NCI-H524 treated with DMSO at 0.1 percent for 48 hours (cell line): ENCODE measurements at regions not wholly inside any gene's neighbourhood (a gene's known extent, or its start where the extent isn't known, plus 50 kb on each side); places are given as distances from the start of the nearest gene placed in this dataset.

Experiments used
- DNase-seq: peaks from one replicate; lab custom pipeline; 2025; lab: John Stamatoyannopoulos, UW

DNA sequence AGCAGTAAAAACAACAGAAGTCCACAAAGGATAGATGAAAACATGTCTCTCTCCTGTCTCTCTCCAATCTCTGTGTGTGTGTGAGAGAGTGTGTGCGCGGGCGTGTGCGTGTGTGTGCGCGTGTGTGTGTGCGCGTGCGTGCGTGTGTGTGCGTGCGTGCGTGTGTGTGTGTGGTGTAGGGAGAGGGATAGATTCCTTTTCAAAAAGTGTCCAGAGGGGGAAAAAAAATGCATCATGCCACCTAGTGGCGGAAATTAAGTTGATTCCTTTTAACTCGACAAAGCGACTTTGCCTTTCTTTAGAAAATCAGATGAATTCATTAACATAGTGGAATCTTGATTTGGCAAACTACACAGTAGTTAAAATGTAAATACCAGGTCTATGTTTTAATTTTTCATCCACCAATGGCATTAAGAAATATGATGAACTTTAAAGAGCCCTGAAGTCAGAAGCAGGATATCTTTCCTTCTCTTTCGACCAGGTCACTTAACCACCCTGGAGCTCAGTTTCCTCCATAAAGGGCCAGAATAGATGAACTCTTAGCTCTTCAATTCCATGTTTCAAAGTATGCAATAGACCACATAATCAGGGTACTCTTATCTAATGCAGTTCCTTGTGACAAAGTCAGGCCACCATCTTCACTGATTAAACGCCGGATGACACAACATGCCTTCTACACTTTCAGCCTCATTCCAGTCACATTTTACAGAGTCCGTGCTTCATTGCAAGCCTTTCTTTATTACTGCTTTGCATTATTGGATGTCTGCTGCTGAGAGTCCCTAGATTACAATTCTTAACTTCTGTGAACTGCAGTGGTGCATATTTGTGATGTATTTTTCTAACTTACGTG is 162.8 kb downstream of the FBXO8 start:
- peak; percentile 10 for DNase-seq

DNA sequence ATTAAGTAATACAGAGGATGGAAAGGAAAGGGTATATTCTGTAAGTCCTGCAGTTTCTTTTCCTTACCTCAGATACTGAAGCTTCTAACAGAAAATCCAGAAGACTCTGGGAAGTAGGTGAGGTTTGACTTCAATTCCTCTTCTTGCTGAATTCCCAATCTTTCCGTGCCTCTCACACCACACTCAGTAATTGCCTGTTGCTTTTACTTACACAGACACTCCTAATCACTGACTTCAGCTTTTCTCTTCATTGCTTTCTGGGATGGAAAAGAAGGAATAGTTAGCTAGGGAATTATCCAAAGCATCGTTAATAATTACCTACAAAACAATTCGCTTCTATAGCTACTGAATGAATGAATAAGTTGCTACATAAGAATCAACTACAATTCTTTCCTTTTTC is 163.6 kb downstream of the FBXO8 start:
- DNase-seq: no peak

DNA sequence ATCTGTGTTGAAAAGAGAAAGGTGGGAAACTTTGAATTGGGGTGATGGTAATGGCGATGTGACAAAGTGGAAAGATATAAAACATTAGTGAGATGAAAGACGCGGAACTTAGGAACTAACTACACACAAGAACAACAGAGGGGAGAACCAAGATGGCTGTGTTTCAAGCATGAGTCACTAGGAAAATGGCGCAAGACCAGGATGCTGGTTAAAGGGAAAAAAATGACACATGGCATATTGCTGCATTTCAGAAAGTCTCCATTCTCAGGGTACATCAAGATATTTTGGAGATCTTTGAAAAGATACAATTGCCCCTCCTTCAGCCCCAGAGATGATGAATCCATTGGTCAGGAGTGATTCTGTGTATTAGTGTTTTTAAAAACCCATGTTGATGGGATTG is 164.4 kb downstream of the FBXO8 start:
- no peak for DNase-seq

DNA sequence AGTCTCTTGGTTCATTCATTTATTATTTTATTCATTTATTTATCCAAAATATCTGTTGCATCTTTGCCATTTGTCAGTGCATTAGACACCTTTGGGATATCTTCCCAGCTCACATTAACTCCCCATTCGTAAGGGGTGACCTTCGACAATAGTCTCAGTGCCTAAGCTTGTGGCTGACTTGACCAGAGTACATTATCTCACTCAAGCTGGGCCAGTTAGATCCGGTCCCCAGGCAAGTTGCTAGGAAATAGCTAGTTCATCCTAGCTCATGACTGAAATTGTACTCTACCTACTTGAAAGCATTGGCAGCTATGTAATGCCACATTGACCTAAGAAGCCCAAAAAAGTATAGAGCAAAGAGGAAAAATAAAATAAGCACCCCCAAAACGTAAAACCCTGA is 165.3 kb downstream of the FBXO8 start:
- DNase-seq: no peak

DNA sequence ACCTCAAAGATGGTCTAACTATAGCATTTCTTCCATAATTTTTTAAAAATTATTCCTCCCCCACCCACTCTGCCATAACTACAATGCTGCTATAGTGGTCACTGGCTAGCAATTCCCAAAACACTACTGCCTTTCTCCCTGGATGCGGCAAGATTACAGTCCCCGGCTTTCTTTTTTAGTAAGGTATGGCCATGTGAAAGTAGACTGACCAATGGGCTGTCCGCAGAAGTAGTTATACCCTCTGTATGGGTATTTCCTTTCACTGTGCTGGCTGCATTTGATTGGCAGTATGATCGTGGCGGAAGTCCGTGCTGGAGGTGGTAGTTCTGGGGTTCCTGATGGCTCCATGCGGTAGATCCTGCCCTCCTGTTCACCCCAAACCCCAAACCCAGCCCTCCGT is 166.0 kb downstream of the FBXO8 start:
- DNase-seq: no peak

DNA sequence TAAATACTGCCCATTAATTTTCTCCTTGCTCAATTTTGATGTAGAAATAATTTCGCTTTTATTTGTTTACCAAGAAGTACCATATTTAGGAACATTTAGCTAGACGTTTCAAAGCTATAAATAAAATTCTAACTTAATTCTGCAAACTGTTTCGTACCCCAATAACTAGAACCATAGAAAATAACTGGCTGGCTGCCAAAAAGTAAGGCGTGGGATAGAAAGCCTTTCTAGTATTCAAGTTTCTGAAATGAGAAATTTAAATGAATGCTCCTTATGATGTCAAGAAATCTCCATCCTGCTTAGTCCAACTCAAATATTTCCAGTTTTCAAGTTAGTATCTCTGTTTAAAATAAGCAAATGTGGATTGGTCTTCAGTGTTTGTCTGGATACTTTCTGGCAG is 167.4 kb downstream of the FBXO8 start:
- DNase-seq: no peak

DNA sequence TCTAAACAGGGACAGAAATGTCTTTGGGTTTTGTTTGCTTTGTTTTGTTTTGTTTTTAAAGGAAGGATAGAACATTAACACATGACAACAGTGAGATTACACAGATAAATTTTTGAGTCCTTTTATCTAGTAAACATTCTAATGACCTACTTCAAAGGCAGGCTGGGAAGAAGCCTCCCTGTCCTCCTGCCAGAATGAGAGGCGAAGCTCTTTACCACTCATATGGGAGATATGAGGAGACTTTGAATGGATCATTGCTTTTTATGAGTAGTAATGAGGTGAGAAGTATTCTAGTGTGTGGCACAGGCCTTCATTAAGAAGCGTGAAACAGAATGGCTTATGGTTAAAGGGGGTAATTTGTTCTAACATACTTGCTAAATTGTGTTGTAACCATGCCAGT is 172.0 kb downstream of the FBXO8 start:
- DNase-seq: no peak

DNA sequence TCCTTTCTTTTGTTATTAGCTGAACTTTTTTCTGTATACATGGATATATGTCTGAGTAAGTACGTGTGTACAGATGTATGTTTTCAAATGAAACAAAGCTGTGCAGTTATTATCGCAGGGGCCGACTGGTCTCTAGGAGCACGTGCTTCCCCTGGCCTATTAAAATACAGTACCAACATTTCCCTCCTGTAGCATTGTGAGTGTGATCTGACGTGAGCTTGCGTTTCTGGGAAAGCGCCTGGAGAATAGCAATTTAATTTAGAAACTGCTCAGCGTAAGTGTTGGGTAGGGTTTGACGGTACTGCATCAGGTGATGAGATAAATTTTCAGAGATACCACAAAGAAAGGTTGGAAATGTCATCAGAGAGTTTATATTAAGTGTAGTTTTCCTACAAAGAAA is 173.3 kb downstream of the FBXO8 start:
- DNase-seq: no peak

DNA sequence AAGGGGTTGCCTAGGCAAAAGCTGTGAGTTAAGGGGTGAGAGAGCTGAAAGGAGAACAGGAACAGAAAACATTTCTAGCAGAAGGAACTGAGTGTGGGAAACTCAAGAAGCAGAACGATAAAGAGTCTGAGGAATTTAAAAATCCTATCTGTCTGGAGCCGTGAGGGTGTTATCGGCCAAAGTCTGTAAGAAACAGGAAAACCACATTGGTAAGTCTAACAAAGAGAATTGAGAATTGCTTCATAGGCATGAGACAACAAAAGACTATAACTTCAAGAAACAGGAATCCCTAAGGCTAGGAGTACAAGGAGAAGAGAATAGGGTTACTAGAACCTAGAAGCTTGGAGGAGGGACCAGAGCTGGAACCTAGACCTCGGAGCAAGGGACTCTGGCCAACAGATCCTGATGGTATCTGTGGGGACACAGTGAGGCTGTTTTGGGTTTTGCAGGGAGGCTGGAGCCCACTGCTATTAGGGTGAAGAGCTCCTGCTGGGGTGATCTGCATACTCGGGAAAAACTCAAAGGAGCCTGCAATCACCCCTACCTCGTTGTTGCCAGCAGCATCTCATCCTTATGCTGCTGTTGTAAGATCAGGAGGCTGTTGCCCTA is 175.6 kb downstream of the FBXO8 start:
- no peak for DNase-seq

DNA sequence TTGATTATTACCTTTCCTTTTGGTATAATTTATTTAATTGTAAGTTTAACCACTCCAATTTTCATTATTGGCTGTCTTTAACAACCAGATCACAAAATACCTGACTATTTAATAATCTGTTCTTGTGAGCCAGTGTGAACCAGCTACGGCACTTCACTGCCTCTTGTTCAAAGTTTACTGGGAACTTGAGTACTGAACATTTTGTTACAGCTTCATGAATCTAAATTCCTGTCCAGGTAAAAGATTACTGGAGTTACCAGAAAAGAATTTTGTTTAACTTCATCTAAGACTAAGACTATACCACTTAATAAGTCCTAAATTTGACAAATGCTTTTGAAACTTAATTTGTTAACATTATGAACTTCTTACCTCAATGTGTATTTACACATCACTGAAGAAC is 178.3 kb downstream of the FBXO8 start:
- DNase-seq: no peak

DNA sequence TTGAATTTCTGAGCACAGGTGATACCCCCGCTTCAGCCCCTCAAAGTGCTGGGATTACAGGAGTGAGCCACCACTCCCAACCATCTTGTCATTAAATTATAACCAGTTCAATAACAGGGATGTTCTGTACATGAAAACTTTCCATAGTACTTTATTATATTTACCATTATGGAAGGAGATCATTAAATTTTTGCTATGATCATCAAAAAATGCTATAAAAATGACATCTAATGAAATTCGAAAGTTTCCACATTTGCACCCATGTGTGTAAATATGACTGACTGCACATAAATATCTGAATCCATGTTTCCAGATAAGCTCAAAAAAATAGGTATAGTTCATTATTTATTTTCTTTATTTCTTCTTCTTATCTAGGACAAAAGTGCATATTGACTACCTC is 182.6 kb downstream of the FBXO8 start:
- no peak for DNase-seq

DNA sequence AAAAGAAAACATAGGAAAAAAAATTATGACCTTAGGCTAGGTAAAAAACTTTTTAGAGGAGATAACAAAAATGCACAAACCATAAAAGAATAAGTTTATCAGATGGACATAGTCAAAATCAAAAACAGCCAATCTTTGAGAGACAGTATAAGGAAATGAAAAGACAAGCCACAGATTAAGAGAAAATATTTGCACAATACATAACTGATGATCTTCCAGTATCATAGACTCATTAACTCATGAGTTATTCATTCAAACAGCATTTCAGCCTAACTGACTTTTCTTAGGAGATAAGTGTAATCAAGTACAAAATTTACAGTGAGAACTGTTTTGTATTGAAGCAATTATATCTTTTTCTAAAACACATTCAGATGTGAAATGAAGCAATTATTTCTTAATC is 183.8 kb downstream of the FBXO8 start:
- no peak for DNase-seq

DNA sequence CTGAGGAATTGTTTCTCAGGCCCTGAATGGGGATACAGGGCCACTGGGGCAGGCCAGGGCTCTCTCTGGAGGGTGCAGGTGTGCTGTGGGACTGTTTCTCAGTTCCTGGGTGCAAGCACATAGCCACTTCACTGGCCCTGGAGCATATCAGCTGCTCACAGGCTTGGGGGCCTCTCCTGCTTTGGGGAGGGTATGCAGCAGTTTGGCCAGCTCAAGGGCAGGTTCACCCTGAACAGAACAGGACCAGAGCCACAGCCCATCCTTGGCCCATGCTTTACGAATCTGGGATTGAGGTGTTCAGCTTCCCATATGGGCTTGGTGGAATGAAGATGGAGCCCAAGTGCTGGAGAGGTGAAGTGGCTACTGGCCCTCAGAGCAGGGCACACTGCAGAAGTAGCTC is 186.5 kb downstream of the FBXO8 start:
- no peak for DNase-seq

DNA sequence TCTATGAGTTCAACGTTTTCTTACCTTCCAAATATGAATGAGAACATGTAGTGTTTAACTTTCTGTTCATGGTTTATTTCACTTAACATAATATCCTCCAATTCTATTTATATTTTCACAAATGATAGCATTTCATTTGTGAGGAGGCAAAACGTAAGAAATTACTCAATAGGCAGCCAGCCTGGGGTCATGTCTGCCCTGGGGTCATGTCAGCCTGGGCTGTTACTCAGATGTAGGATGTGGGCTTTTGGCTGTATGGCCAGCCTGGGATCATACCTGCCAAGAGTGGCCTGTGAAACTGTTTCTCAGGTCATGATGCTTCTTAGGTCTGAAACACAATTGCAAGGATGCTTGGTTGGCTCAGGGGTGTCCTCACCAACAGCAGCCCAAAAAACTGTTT is 187.0 kb downstream of the FBXO8 start:
- DNase-seq: no peak

DNA sequence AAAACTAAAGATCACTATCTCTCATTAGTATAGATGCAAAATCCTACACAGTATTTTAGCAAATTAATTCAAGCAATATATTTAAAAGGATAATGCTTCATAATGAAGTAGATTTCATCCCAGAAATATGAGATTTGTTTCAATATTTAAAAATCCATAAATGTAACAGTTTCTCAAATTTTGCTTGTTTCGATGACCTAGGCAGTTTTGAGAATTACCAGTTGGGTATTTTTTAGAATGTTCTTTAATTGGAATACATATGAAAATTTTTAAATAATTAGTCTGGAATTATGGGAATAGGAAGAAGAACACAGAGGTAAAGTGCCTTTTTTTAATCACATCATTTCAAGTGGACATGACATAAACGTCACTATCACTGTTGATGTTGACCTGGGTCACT is 192.3 kb downstream of the FBXO8 start:
- no peak for DNase-seq

DNA sequence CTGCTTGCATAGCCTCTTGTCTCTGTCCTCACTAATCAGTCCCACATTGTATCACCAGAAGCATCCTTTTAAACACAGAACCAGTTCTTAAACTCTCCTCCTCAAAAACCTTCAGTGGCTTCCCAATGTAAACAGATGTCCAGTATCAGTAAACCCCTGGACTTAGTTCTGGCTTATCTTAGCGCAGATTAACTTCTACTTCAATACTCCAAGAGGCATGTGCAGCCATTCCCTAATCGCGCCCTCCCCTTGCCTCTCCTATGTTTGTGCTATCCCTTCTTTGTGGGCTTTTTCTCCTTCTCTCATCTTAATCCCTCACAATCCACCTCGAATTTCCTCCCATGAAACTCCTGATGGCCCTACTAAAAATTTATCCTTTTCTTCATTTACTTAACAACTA is 193.8 kb downstream of the FBXO8 start:
- DNase-seq: no peak

DNA sequence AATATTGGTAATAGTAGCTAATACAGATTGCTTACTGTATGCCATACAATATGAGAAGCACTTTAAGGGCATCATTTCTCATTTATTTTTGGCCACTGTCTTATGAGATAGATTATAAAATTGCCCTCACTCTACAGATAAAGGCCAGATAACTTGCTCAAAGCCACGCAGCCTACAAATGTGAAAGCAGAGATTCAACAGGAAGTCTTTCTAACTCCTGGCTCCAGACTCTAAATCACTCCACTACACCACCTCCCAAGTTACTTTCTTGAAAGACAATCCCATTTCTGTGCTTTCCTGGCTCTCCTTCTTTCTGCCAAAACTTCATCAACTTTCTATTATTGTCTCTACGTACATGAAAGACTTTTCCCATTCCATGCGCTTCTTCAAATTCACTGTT is 194.7 kb downstream of the FBXO8 start:
- no peak for DNase-seq

DNA sequence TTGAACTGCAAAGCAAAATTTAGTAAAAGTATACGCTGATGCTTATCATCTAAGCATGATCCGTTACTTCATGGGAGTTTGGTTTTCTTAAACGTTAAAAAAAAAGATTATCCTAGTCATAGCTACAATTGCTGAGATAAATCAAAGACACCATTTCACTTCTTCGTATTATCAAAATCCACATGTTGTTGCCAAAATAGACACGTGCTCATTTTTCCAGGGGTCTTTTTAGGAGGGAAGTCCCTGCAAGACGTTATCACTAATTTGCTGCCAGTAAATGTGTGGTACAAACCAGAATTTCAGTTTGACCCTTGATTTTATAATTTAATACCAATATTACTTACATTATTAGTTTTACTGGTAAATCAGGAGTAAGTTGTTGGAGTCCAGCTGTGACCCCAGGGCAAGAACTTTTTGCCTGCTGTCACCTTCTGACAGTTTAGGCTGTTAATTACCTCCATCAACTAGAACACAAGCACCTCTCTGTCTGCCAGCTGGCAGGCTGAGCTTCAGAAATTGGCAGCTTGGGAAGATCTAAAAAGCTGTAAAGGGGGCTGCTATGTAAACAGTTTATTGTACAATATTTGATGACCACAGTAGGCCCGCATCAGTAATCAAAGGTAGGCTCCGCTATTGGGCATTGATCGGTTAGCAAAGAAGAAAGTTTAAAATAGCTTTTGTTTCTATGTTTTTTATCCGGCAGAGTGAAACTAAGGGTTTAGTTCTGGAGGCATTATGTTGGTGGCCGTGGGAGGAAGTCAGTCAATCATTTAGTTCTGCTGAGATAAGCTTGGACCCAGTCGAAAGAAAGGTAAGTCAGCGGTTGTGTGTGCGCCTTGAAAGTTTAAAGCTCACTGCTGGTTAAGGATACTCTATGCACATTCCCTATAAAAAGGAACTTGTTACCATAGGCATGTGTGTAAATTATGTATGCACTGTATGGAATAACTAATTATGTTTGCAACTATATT is 196.4 kb downstream of the FBXO8 start:
- DNase-seq: peak; percentile 33

DNA sequence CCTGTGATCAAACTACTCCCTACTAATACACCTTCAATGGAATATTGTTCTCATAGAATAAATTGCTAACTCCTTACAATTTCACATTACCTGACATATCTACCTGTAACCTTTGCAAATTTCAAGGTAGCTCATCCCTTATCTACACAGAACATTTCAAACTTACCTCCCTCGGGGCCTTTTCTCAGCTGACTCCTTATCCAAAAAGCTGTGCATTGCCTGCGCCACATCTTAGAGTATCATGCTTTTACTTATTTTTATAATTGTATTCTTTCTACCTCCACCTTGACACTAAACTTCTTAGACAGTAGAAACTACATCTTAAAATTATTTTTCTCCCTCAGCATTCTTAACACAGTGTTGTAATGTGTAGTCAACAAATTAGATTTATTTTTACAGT is 198.5 kb downstream of the FBXO8 start:
- DNase-seq: no peak

DNA sequence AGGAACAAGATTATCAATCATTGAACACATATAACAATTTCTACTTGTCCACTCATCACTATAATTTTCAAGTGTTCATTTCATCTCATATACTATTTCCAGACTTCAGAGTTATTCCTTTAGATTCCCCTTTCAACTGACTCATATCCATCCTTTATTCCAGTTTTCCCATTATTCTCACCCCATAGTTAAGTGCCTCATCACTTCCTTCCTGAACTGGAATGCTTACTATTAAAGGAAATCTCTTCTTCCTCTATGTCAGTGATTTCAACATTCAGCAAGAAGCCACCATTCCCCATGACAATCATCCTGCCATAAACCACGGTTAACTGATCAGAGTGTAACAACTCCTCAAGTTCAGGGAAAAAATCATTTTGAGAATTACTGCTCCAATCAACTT is 198.9 kb downstream of the FBXO8 start:
- no peak for DNase-seq

DNA sequence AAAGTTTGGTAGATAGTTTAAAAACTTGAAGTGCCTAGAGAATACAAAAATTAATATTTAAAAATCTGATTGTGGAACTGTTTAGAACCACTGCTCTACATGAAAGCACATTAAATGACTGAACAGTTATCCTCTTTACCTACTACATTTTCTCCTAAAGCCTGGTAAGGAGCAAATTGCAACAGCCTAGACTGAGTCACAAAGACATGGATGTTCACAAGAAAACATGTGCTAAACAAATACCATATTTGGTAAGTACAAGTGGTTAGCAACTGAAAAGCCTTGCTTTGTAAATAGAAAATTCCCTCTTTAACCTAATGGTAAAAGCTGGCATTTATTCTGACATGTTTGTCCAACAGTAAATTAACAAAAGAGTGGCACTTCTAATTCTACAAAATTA is 203.1 kb downstream of the FBXO8 start:
- no peak for DNase-seq

DNA sequence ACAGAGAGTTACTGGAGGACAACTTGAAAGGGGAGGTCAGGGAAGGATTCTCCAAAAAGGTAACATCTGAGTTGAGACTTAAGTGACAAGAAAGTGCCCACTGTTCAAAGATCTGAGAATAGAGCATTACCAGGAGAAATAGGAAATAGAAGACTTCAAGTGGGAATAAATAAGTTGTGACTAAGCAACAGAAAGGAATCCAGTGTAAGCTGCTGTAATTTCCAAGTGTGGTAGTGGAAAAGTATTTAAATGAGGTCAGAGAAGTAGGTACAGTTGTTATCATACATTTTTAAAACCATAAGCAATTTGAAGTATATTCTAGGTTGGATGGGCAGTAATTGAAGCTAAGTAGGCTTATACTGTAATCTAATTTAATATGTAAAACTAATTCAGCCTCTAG is 211.9 kb downstream of the FBXO8 start:
- no peak for DNase-seq

DNA sequence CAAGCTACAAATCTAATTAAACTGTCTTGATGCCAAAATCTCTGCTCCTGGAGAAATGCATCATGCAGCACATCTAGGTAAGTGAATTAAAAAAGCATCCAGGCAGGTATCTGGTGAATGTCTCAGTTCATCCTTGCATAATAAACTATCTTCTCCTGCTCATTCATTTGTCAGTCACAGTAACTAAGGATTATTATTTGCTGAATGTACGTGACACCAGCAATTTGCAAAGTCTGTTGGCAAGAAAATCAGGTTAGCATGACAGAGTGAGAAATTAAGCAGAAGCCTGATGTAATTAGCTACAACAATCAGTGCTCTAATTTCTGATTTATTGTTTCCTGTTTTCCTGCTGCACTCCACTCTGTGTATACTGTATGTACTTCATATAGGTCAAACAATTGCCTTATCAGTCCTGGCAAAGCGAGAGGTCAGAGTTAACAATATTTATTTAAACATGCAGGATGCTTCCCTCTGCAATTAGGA is 213.6 kb downstream of the FBXO8 start:
- no peak for DNase-seq
